Neural cell (in vitro differentiated cells): ENCODE measurements at regions not wholly inside any gene's neighbourhood (a gene's known extent, or its start where the extent isn't known, plus 50 kb on each side); places are given as distances from the start of the nearest gene placed in this dataset.

Experiments
- EP300 ChIP-seq: fragments of 450-650 bp; conservative IDR thresholded peaks from 2 replicates; pipeline ENCODE4 v1.6.1; 2014; ENCODE audit warnings: antibody characterized with exemption, mild to moderate bottlenecking, moderate library complexity; ENCODE audit not compliant: poor library complexity, severe bottlenecking
- EZH2 ChIP-seq: fragments of 200-600, 300-800 bp; shearing (Covaris generic), sonication (generic); IDR thresholded peaks from 2 replicates; pipeline ENCODE4 v1.6.1; 2014; ENCODE audit warnings: antibody characterized with exemption, low read length, borderline replicate concordance, mild to moderate bottlenecking; ENCODE audit not compliant: insufficient read depth, poor library complexity, severe bottlenecking
- MXI1 ChIP-seq: fragments of 450-650 bp; conservative IDR thresholded peaks from 2 replicates; pipeline ENCODE4 v1.6.1; 2014; ENCODE audit warnings: antibody characterized with exemption, mild to moderate bottlenecking; ENCODE audit not compliant: poor library complexity, severe bottlenecking
- POLR2AphosphoS5 ChIP-seq: IDR thresholded peaks from 2 replicates; pipeline ENCODE4 v1.6.1; 2012
- RAD21 ChIP-seq: fragments of 450-650 bp; conservative IDR thresholded peaks from 2 replicates; pipeline ENCODE4 v1.6.1; 2014; ENCODE audit warnings: antibody characterized with exemption, mild to moderate bottlenecking, moderate library complexity
- SMC3 ChIP-seq: fragments of 450-650 bp; conservative IDR thresholded peaks from 2 replicates; pipeline ENCODE4 v1.6.1; 2014; ENCODE audit warnings: antibody characterized with exemption, mild to moderate bottlenecking, moderate library complexity; ENCODE audit not compliant: poor library complexity
- TAF1 ChIP-seq: IDR thresholded peaks from 2 replicates; pipeline ENCODE4 v1.6.1; 2012; ENCODE audit warnings: low read depth
- TF ChIP-seq, protein P1 (sequence below): fragments of 450-650 bp; IDR thresholded peaks from 2 replicates; pipeline ENCODE4 v1.5.1; 2014; ENCODE audit warnings: antibody characterized with exemption, mild to moderate bottlenecking, moderate library complexity; ENCODE audit not compliant: poor library complexity, severe bottlenecking

DNA sequence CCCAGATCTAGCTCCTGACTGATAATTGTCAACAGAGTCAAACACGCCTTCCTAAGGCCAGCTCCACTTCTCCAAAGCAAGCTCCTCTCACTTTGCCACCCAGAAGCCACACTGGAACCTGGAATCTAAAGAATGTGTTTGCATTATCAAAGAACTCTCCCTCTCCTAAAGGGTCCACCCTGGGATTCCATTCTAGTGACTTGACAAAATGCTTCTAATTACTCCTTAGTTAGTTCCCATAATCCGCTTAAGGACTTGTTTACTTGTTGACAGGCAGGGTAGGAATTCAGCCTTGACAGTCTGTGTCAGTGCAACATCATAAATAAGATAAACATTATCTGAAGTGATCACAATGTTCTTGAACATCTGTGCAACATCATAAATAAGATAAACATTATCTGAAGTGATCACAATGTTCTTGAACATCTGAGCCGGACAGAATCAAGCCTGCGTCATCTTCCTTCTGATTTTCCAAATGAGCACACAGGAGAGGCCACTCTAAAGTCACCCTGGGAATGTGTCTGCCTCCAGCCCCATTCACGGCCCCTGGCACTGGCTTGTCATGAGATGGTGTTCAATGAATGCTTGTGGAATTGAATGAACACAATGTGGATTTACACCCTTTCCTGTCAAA is 512.1 kb downstream of the IRS2 start:
- TF ChIP-seq, protein P1, sequence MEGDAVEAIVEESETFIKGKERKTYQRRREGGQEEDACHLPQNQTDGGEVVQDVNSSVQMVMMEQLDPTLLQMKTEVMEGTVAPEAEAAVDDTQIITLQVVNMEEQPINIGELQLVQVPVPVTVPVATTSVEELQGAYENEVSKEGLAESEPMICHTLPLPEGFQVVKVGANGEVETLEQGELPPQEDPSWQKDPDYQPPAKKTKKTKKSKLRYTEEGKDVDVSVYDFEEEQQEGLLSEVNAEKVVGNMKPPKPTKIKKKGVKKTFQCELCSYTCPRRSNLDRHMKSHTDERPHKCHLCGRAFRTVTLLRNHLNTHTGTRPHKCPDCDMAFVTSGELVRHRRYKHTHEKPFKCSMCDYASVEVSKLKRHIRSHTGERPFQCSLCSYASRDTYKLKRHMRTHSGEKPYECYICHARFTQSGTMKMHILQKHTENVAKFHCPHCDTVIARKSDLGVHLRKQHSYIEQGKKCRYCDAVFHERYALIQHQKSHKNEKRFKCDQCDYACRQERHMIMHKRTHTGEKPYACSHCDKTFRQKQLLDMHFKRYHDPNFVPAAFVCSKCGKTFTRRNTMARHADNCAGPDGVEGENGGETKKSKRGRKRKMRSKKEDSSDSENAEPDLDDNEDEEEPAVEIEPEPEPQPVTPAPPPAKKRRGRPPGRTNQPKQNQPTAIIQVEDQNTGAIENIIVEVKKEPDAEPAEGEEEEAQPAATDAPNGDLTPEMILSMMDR: no peak
- TF ChIP-seq EZH2 (no peak), EP300 (no peak), MXI1 (no peak), POLR2AphosphoS5 (no peak), TAF1 (no peak), RAD21 (no peak), SMC3 (no peak)
